ENCODE measurements at regions not wholly inside any gene's neighbourhood (a gene's known extent, or its start where the extent isn't known, plus 50 kb on each side); places are given as distances from the start of the nearest gene placed in this dataset.

GRCh38 chr22:48836673-48837340 lies 990.9 kb downstream of the BRD1 start:
- ChIA-PET CTCF (no interaction called here), RAD21 (ENCODE audit: low non-redundant PET in 1 of 2, low total read pairs in 2 of 2, uncharacterized antibody in 2 of 2, unreplicated experiment in 2 of 2) (no interaction called here), POLR2A (no interaction called here)
- H3K36me3 ChIP-seq (ENCODE audit: control insufficient read depth in 1 of 2, insufficient read depth in 2 of 2, low read length in 2 of 2): no peaks in the 10 kb centered on the region
- no peaks in the 10 kb centered on the region for H3K79me2 ChIP-seq (ENCODE audit: insufficient read depth, low read length)
- no peaks in the 10 kb centered on the region for H4K20me1 ChIP-seq (ENCODE audit: insufficient read depth)
- H3K4me3 ChIP-seq (replicated peaks in 1 of 2; ENCODE audit: low read depth in 1 of 2, low read length in 2 of 2): no peak overlapping the region
- H3K27me3 ChIP-seq (ENCODE audit: insufficient read depth, low read length): peaks cover 13% of the 10 kb centered on the region
- H3K4me2 ChIP-seq (ENCODE audit: low read length): no peak overlapping the region
- H2AFZ ChIP-seq (ENCODE audit: low read depth, low read length, poor library complexity, severe bottlenecking): no peak overlapping the region
- no peak overlapping the region for H3K9ac ChIP-seq (ENCODE audit: low read length)
- intact Hi-C loops (cut with micrococcal nuclease): no loop called here
- TF ChIP-seq ZFX (IDR thresholded peaks at IDR 0.05): no peak
- no peak for TF ChIP-seq SIN3A (IDR thresholded peaks at IDR 0.05; ENCODE audit: low read depth)
- no peak for TF ChIP-seq JUND (IDR thresholded peaks at IDR 0.05)
- TF ChIP-seq EZH2phosphoT487 (IDR thresholded peaks at IDR 0.05; ENCODE audit: borderline replicate concordance): no peak
- TF ChIP-seq ZNF274 (IDR thresholded peaks at IDR 0.05; ENCODE audit: low read depth, low read length): no peak
- peaks cover 0 to 7% of the 10 kb centered on the region in 2 experiments; a peak in 1 of 4 replicates for H3K4me1 ChIP-seq (ENCODE audit: control insufficient read depth in 1 of 2, insufficient read depth in 2 of 2, low read length in 2 of 2)
- H3K9me3 ChIP-seq (ENCODE audit: control insufficient read depth in 1 of 2, insufficient read depth in 1 of 2, low read depth in 1 of 2, low read length in 2 of 2): peaks cover 0 to 4% of the 10 kb centered on the region in 2 experiments; a peak in 1 of 4 replicates
- no peak for DNase-seq (ENCODE audit: low read depth, low spot score)
- H3K27ac ChIP-seq (ENCODE audit: low read depth, low read length): no peak overlapping the region
- H3K9me2 ChIP-seq (ENCODE audit: insufficient read depth): no peaks in the 10 kb centered on the region
- no TSS peak for BruUV-seq (replicated peaks)
- ATAC-seq: no peak

- Histone ChIP-seq H3K9me3 (ENCODE audit: control insufficient read depth in 1 of 2, insufficient read depth in 1 of 2, low read depth in 1 of 2, low read length in 2 of 2) (peaks cover 0 to 4% of the 10 kb centered on the region in 2 experiments; a peak in 1 of 4 replicates), H3K9me2 (ENCODE audit: insufficient read depth) (no peaks in the 10 kb centered on the region), H3K36me3 (ENCODE audit: control insufficient read depth in 1 of 2, insufficient read depth in 2 of 2, low read length in 2 of 2) (no peaks in the 10 kb centered on the region), H4K20me1 (ENCODE audit: insufficient read depth) (no peaks in the 10 kb centered on the region), H3K79me2 (ENCODE audit: insufficient read depth, low read length) (no peaks in the 10 kb centered on the region), H3K4me3 (replicated peaks in 1 of 2; ENCODE audit: low read depth in 1 of 2, low read length in 2 of 2) (no peak overlapping the region), H2AFZ (ENCODE audit: low read depth, low read length, poor library complexity, severe bottlenecking) (no peak overlapping the region), H3K4me1 (ENCODE audit: control insufficient read depth in 1 of 2, insufficient read depth in 2 of 2, low read length in 2 of 2) (peaks cover 0 to 7% of the 10 kb centered on the region in 2 experiments; a peak in 1 of 4 replicates), H3K4me2 (ENCODE audit: low read length) (no peak overlapping the region), H3K27ac (ENCODE audit: low read depth, low read length) (no peak overlapping the region), H3K27me3 (ENCODE audit: insufficient read depth, low read length) (peaks cover 13% of the 10 kb centered on the region), H3K9ac (ENCODE audit: low read length) (no peak overlapping the region)
- ChIA-PET CTCF (no interaction called here), POLR2A (no interaction called here), RAD21 (ENCODE audit: low non-redundant PET in 1 of 2, low total read pairs in 2 of 2, uncharacterized antibody in 2 of 2, unreplicated experiment in 2 of 2) (no interaction called here)
- no TSS peak for BruUV-seq (replicated peaks)
- DNase-seq (ENCODE audit: low read depth, low spot score) (no peak), ATAC-seq (no peak)
- intact Hi-C loops (cut with micrococcal nuclease): no loop called here
- TF ChIP-seq POLR2A (IDR thresholded peaks at IDR 0.05; ENCODE audit: borderline replicate concordance, extremely low read depth, insufficient read depth, insufficient read length) (no peak), CEBPB (IDR thresholded peaks at IDR 0.05; ENCODE audit: low read depth) (no peak), ATF3 (IDR thresholded peaks at IDR 0.05) (no peak), EZH2 (IDR thresholded peaks at IDR 0.05) (no peak), ZNF274 (IDR thresholded peaks at IDR 0.05; ENCODE audit: low read depth, low read length) (no peak), JUND (IDR thresholded peaks at IDR 0.05) (no peak), ZFX (IDR thresholded peaks at IDR 0.05) (no peak), TCF7L2 (IDR thresholded peaks at IDR 0.05; ENCODE audit: borderline replicate concordance, extremely low read depth, insufficient read depth, insufficient read length) (no peak), REST (IDR thresholded peaks at IDR 0.05; ENCODE audit: low read depth) (no peak), SRF (IDR thresholded peaks at IDR 0.05; ENCODE audit: low read depth) (no peak), EGR1 (IDR thresholded peaks at IDR 0.05; ENCODE audit: low read depth) (no peak), SIN3A (IDR thresholded peaks at IDR 0.05; ENCODE audit: low read depth) (no peak)
Observed at GRCh38 chr22:48835857-48836672, 991.6 kb downstream of the BRD1 start.
